Astrocyte of the cerebellum (primary cell): ENCODE measurements at regions not wholly inside any gene's neighbourhood (a gene's known extent, or its start where the extent isn't known, plus 50 kb on each side); places are given as distances from the start of the nearest gene placed in this dataset.

Experiments used
- DNase-seq: peaks from one replicate; pipeline ENCODE4 v3.0.0-alpha.2; 2011; ENCODE audit warnings: low read depth
- H3K4me3 ChIP-seq: 2 replicates; pipeline ENCODE4 v1.5.1; 2011; ENCODE audit warnings: mild to moderate bottlenecking, low read depth, low read length, moderate library complexity
- CTCF ChIP-seq: IDR thresholded peaks from 2 replicates; pipeline ENCODE4 v1.5.1; 2012; ENCODE audit warnings: low read length, low read depth, moderate library complexity, mild to moderate bottlenecking; ENCODE audit errors: missing control alignments
- in situ Hi-C: cut with HindIII; loops from 2 replicates; pipeline ENCODE4 v1.10.0; 2017; ENCODE audit warnings: low sequenced_read_pairs

GRCh38 chr4:140309124-140309870 is 64.1 kb upstream of the SCOC start:
- DNase-seq: no peak
- in situ Hi-C loops: no loop called here
- H3K4me3 ChIP-seq: no peak overlapping the region
- no peak for TF ChIP-seq CTCF

GRCh38 chr4:140308366-140309123 is 64.9 kb upstream of the SCOC start:
- no peak for TF ChIP-seq CTCF
- no peak for DNase-seq
- in situ Hi-C loops: no loop called here
- no peak overlapping the region for H3K4me3 ChIP-seq

- no peak overlapping the region for H3K4me3 ChIP-seq
- no peak for DNase-seq
These were observed 68.4 kb upstream of the SCOC start for GRCh38 chr4:140305053-140305452.

GRCh38 chr4:140304346-140304745 is 69.1 kb upstream of the SCOC start:
- TF ChIP-seq CTCF: no peak
- no peak overlapping the region for H3K4me3 ChIP-seq
- in situ Hi-C loops: no loop called here
- no peak for DNase-seq

More at GRCh38 chr4:140305053-140305452, 68.4 kb upstream of the SCOC start:
- in situ Hi-C loops: no loop called here
- no peak for TF ChIP-seq CTCF

- in situ Hi-C loops: no loop called here
- DNase-seq: no peak
- TF ChIP-seq CTCF: no peak
- H3K4me3 ChIP-seq: no peak overlapping the region
These were observed 71.1 kb upstream of the SCOC start for GRCh38 chr4:140302151-140302859.

- in situ Hi-C loops: no loop called here
- TF ChIP-seq CTCF: no peak
- no peak for DNase-seq
These were observed 73.0 kb upstream of the SCOC start for GRCh38 chr4:140300271-140300970.

More at GRCh38 chr4:140300271-140300970, 73.0 kb upstream of the SCOC start:
- H3K4me3 ChIP-seq: no peak overlapping the region
